Neural progenitor cell (in vitro differentiated cells): ENCODE measurements at regions not wholly inside any gene's neighbourhood (a gene's known extent, or its start where the extent isn't known, plus 50 kb on each side); places are given as distances from the start of the nearest gene placed in this dataset.

ENCODE experiments used
- CTCF ChIP-seq: fragments of 200-600 bp; sonication (generic); IDR thresholded peaks from 2 replicates; pipeline ENCODE4 v1.5.1; 2017; ENCODE audit warnings: antibody characterized with exemption, mild to moderate bottlenecking
- EZH2phosphoT487 ChIP-seq: fragments of 200-600 bp; sonication (generic); IDR thresholded peaks from 2 replicates; pipeline ENCODE4 v1.6.1; 2017; ENCODE audit warnings: antibody characterized with exemption

DNA sequence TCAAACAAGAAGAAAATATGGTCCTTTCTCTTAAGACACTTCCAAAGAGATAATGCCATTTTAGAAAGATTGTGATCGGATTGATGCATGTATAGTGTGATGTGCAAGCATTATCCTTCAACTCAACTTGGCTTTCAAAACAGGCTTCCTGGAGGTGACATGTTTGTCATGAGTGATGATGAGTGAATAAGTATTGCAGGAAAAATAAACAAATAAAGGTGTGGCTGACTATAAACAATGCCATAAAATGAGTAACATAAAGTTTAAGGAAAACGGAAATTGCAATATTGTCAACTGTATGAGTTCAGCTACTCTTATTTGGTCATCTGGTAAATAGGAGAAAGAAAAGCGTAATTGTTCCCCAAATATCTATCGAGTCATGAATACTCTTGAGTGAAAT lies 1283.7 kb downstream of the PCDH9 start:
- TF ChIP-seq CTCF (no peak), EZH2phosphoT487 (no peak)
